GM18511 (cell line): ENCODE measurements at regions not wholly inside any gene's neighbourhood (a gene's known extent, or its start where the extent isn't known, plus 50 kb on each side); places are given as distances from the start of the nearest gene placed in this dataset.
"Not testable (repeated sequence)": the region's sequence is repeated elsewhere in the genome, so short reads cannot be mapped to it uniquely, and the experiment has no call there.

ENCODE experiments used
- ATAC-seq: cut with Tn5 transposase; IDR thresholded peaks from one replicate; pipeline ENCODE4 v1.9.1; 2021; ENCODE audit warnings: mild to moderate bottlenecking, moderate library complexity; ENCODE audit not compliant: unreplicated experiment

DNA sequence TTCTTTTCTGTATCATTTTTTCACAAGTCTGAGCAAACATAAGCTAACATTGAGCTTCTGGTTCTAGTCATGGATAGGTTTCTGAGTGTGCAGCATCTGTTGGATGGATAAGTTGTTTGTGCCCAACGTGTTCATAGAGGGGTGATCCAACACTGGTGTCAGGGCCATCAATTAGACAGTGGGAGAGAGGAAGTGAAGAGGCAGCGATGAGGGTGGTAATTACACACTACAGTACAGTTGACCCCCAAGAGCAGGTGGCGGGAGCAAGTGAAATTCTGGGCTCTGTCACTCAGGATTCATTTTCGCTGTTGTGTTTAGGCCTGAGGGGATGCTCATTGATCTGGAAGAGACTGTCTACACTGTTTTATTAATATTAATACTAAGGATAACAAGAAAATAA, 180.0 kb upstream of the CXCR4 start:
- no peak for ATAC-seq

DNA sequence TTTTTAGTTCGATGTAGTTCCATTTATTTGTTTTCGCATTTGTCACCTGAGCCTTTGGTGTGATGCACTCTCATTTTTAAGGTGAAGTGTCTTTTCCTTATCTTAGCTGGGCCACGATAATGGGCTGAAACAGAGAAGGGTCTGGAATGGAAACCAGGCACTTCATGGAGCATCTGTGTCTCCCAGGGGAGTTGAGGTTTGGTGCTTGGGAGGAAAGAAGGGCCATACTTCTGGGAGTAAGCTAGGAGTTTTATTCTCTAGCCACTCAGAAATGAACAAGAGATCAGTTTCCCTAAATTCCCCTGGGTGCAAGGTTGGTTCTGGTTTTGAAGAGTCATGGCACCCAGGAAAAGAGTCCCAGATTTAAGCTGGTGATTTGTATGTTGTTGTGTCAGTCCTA, 179.4 kb upstream of the CXCR4 start:
- no peak for ATAC-seq

DNA sequence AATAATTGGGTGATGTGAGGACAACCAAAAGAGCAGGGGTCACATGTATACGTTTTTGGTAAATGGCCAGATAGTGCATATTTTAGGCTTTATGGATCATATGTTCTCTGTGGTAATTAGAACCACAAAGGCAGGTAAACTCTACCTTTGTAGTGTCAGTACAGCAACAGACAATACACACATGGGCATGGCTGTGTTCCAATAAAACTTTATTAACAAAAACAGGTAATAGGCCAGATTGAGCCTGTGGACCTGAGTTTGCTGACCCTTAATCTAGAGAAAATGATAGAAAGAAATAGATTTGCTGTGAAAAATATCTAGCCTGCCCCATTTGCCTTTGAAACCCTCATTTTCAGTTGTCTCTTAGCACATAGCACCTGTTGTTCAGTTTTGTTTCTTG, 177.2 kb upstream of the CXCR4 start:
- ATAC-seq = no peak

DNA sequence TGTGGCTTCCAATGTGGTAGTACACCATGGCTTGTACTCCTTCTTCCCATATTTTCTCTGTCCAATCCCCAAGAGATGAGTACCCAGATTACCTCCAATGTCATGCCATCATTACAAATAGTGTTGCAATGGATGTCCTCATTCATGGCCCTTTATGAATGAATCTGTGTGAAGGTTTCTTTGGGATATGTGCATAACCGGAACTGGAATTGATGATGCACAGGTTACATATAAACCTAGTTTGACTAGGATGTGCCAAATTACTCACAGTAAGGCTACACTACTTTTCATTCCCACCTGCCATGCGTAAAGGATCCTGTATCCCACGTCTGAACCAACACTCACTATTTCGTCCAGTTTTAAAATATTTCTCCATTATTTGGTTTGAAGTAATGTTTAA, 173.9 kb upstream of the CXCR4 start:
- no peak for ATAC-seq

DNA sequence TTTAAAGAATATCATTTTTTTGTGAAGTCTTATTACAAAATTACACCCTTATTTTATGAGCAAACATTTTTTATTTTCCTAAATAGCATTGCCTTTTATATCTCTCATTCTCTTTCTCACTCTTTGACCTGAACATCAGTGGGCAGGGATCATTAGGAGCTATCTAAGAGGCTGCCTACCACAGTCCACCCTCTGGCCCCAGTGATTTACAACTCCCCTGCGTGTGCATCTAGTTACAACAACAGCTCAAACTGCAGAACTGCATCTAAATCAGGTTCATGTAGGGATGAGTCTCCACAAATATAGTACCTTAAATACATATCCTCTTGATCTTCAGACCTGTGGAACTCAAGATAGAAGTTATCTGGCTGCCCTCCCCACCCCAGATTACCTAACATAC, 172.4 kb upstream of the CXCR4 start:
- no peak for ATAC-seq

DNA sequence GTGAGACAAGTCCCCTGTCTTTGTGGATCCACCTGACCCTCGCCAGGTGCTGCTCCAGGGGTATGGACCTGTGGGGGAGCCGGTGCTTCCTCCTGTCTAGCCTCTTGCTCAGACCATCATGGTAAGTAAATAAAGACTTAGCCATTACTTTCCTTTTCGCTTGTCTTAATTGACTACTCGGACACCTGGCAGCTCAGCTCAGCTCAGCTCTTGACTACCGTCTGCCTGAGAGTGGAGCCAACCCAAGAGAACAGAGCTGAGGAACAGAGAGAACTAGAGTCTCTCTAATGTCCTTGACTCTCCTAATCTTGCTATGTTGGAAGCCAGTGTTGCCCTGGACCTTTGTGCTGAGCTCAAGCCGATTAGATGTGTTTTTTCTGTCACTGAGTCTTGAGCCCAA, 170.3 kb upstream of the CXCR4 start:
- no peak for ATAC-seq

DNA sequence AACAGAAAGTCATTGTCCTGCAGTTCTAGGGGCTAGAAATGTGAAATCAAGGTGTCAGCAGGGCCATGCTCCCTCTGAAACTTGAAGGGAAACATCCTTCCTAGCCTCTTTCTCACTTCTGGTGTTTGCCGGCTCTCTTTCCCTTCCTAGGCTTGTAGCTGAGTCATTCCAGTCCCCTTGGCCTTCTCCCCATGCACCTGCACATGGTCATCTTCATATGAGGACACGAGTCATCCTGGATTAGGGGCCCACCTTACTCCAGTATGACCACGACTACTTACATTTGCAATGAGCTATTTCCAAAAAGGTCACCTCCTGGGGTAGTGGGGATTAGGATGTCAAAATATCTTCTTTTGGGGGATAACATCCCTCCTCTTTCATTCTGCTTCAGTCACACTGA, 168.5 kb upstream of the CXCR4 start:
- no peak for ATAC-seq

DNA sequence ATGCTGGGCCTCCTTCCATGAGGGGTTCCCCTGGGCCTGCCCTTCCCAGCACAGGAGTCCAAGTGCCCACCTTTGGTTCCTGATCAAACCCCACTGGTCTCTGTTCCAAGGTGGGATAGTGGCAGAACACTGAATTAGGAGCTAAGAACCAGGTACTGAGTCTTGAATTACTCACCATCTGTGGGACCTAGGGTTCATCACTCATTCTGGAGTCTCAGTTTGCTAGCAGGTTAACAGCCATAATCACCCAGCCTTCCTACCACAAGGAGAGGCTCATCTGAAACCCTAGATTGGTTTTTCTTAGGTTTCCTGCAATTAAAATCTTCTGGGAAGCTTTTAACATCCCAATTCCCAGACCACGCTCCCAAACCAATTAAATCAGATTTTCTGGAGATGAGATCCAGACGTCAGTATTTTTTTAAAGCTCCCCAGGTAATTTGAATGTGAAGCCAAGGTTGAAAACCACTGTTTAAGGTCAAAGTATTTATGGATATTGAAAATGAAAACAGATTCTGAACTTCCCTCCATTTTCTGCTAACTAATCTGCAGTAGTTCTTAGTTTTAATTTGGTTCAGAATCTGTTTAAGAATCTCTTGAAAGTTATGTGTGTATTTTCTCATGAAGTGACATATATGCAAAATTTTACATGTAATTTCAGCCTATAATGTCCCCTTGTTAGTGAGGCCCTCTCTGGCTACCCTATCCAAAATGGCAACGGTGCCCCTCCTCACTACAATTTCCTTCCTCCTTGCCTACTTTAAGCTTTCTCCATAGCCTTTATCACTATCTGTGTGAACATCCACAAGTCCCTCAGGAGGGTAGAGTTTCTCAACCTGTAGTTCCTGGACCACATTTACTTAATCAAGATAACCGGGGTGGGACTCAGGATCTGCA, 166.5 kb upstream of the CXCR4 start:
- peak; percentile 50 for ATAC-seq

DNA sequence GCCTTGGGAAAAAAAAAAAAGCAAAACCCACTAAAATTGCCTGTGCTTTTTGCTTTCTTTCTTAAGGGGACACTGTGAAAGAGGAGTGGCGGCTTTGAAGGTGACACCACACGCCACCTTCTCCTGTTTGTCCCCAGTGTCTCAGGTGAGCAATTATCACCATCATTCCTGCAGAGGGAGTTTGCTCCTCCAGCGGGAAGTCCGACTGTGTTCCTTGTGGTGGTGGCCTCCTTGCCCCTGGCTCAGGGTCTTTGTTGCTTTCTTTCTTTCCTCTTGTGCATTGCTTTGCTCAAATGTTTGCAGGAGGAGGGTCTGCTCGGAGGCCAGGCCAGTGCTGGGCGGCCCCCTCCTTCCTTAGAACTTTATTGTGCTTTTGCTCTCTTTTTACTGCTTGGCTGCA, 164.3 kb upstream of the CXCR4 start:
- no peak for ATAC-seq

DNA sequence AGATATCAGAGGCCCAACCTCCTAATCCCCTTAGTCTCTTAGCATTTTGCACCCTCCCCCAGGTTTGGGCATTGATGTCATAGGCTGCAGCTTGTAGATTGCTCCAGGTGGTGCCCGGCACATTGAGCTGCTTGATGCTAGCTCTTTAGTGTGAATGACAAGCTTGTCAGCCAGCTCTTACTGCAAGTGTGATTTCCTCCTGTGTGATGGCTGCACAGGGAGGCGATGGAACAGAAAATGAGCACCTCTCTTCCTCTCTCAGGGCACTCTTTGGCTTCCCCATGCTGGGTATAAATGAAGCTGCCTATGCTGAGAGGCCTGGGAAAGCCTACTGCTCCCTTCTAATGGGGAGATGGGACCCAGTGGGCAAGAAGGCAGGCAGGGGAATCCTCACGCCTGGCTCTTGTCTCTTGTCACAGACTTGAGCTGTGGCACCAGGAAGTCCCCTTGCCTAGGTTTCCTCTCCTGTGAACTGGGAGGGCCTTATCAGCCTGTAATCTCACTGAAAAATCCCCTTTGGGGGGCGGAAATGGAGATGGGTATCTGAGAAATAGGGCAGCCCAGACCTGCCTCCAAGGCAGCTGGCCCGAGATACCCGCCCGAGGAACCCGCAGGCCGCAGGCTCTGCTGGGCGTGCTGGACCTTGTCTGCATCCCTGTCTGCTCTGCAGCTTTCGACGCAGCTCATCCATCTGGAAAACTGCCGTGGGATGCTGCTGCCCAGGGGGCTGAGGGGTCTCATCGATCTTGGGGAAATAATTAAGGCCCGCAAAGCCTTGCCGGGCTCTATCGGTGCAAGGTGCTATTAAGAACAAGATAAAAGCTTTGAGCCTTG, 163.5 kb upstream of the CXCR4 start:
- peak; percentile 70 for ATAC-seq

DNA sequence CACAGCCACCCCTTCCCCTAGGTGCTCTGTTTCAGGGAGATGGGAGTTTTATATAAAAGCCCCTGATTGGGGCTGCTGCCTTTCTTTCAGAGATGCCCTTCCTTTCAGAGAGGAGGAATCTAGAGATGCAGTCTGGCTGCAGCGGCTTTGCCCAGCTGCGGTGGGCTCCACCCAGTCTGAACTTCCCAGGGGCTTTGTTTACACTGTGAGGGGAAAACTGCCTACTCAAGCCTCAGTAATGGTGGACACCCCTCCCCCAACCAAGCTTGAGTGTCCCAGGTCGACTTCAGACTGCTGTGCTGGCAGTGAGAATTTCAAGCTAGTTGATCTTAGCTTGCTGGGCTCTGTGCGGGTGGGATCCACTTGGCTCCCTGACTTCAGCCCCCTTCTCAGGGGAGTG, 148.4 kb upstream of the CXCR4 start:
- not testable (repeated sequence) for ATAC-seq

DNA sequence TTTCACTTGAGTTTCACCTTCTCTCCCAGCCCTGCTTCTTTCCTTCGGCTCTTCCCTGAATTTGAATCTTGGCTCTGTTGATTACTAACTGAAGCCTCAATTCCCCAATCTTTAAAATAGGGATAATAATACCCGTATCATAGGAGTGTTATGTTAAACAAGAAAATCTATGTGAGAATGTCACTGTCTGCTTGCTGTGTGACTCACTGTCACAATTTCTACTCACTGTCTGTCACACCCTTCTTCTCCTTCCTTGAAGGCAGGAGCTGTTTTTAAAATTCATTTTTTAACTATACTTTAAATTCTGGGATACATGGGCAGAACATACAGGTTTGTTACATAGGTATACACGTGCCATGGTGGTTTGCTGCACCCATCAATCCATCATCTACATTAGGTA, 141.6 kb upstream of the CXCR4 start:
- no peak for ATAC-seq

DNA sequence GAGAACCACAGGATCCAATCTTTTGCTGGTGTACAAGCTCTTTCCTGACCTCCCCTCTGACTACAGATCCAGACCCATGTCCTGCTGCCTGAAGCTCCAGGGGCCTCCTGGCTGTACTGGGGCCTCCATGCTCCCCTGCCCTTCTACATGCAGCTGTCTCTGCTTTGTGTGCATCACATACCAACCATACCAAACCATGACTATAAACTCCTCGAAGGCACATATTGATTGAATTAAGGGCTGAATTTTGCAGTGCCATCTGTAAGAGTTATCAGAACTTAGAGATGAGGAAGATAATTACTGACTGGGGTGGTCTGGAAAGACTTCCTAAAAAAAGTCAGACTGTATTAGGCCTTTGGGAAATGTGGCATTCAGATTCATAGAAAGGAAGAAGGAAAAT, 139.9 kb upstream of the CXCR4 start:
- no peak for ATAC-seq

DNA sequence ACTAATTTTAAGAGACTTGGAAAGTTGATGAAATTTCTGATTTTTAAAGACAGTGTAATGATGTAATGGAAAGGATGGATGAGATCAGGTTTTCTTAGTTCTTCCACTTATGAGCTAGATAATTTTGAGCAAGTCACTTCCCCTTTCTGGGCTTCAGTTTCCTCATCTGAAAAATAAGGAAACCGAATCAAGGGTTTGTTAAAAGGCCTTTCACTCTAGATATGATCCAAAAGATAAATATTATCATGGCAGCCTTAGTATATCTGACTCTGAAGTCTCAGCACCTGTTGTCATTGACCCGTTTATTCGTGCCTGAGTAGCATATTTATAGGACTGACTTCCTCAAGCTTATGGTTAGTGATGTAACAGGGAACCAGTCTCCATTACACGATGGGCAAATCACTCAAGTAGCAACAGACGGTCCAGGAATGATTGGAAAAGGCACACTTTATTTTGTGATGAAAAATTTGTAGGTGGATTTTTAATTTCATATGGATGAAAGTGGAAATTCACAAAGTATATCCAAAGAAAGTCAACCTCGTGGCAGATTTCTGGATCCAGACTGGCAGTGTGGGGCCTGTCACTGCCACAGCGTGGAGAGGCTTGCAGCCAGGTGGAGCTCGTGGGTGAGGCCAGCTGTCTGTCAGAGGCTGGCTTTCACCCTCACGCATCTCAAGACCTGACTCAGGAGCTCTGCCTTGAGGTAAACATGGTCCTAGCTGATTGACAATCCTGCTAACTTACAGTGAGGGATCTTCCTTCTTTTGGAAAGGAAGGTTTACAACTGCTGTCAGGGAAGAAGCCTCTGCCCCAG, 137.9 kb upstream of the CXCR4 start:
- ATAC-seq = peak; percentile 45

DNA sequence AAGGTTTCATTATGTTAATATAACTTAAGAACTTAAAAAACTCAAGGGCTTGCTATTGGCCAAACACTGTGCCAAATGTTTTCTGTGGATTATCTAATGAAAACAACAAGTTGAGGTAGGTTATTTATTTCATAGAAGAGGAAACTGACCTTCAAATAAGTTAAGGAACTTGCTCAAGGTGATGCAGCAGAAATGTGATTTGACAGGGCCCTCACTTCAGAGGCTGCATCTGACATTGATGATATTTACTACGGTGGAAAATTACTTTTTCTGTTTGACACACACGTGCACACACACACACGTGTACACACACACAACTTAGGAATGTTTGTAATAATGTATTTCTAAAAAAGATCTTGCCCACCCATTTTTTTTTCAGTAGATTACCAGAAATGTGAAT, 137.2 kb upstream of the CXCR4 start:
- no peak for ATAC-seq

DNA sequence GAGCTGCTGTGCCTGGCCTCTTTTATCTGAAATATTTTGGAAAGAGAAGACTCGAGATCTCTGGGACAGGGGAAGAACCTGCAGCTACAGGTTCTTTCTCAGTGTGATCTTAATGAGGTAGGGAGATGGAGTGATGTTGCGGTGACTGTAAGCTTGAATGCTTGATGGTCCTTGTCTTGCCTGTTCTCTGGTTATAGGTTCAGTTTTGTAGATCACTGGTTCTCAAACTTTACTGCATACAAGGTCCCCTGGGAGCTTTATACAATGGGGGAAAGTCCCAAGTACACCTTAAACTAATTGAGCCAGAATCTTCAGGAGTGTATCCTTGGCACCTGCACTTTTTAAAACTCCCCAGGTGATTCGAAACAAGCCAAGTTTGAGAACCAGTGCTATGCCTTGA, 136.7 kb upstream of the CXCR4 start:
- ATAC-seq = peak; percentile 55

DNA sequence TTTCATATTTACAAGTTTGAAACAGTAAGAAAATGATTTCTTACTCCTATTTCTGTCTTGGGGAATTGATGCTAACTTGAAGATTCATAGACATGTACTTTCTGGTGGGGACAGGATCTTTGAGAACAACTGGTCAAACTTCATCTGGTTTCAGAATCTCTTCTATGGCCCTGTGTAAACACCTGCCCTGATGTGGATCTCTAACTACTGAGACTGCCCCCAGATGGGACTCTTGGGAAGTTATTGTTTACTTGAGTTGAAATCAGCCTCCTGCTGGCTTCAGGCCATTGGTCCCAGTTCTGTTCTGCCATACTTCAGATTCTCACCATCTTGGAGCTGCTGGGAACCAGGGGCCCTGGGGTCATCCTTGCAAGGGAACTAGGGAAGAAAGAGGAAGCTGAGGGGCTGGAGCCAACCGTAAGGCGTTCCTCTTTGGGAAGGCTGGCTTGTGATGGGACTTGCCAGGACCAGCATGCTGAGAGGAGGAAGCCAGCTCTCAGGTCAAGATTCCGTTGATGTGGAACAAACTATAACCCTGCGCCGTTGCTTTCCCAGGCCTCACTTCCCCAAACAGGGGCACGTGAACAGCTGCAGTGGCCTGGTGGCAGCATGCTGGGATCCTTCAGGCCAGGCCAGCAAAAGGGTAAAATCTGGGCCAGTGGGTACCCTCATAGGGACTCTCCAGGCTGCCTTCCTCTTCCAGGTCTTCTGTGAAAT, 135.5 kb upstream of the CXCR4 start:
- peak; percentile 38 for ATAC-seq

DNA sequence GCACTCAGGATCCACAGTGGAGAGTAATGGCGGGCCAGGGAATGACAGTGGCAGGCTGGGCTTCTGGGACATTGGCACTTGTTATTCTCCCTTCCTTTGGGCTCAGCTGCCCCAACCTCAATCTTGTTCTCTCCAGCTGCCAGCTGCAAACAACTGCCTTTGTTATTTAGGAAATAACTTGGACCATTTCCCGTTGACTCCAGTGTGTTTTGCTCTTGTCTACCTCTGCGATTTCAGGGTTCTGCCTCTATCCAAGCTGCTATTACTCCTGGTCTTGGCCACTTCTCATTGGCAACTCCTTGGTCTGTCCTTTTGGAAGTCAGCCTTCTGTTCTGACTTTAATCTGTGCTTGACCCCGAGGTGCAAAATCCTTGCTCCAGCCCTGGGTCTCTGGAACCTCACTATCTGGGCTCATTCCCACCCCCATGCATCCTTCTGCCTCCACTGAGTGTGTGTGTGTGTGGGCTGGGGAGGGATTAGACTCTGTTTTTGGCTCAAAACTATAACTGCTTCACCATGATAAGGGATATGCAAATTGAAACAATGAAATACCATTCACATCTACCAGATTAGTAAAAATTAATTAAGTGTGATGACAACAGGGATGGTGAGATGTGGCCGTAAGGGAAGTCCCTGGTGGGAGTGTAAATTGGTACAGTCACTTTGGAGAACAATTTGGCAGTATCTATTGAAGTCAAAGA, 134.1 kb upstream of the CXCR4 start:
- no peak for ATAC-seq

DNA sequence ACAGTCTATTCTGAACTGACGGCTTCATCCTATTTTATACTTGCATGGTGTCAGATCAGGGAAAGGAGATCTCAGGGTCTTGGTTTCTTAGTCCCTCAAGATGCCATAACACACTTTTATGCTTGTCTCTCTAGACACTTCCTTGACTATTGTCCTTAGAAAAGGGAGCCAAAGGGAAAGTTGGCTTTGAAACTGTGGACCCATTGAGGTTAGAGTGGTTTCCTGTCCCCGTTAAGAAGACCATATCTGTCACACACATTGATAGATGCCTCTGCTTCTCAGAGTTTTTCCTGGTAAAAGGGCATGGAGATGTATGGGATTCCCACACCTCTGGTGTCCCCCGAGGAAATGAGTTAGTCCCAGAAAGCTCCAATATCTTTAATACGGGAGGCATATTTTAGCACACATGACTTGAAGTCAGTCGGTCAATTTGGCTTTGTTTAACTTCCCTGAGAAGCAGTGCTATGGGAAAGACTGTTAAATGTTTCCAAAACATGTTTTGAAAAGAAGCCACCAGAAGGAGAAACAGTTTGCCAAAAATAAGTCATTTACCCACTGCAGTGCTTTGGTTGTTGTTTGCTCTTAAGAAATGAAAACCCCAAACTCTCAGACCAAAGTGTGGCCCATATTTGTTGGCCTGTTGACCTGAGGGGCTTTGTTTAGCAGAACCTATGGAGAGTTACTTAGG, 133.4 kb upstream of the CXCR4 start:
- no peak for ATAC-seq
